Esophagus squamous epithelium (tissue), 4 donors: ENCODE measurements at regions not wholly inside any gene's neighbourhood (a gene's known extent, or its start where the extent isn't known, plus 50 kb on each side); places are given as distances from the start of the nearest gene placed in this dataset.

Experiments used
- POLR2A ChIP-seq, 4 donors: fragments of 450-650 bp; IDR thresholded peaks; one replicate each; pipeline ENCODE4 v1.6.1; 2017; ENCODE audit warnings: antibody characterized with exemption in 4 of 4, mild to moderate bottlenecking in 4 of 4, moderate library complexity in 3 of 4
- TF ChIP-seq, protein P1 (sequence below), 6 experiments: fragments of 450-650 bp in 4 of 6; fragments of 200-600 bp in 2 of 6; sonication (generic) in 2 of 6; IDR thresholded peaks; one replicate each; pipeline ENCODE4 v1.5.1; 2016 to 2019; ENCODE audit warnings: antibody characterized with exemption in 6 of 6, mild to moderate bottlenecking in 4 of 6, moderate library complexity in 4 of 6

DNA sequence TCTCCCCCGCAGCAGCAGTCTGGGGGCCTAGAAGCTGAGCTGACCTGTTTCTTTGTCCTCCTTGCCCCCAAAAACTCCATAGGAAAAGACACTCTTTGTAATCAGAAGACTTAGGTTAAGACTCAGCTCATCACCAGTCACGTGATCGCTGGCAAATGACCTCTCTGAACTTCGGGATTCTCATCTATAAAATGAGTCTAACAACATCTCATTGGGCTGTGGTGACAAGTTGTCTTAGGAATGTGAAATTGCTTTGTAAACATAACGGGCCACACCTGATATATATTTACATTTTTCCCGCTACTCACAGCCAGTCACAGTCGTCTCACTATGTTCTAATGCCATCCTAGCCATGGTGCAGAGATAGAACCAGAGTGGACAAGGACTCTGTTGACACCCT, 86.0 kb upstream of the LHX1 start:
- TF ChIP-seq, protein P1, sequence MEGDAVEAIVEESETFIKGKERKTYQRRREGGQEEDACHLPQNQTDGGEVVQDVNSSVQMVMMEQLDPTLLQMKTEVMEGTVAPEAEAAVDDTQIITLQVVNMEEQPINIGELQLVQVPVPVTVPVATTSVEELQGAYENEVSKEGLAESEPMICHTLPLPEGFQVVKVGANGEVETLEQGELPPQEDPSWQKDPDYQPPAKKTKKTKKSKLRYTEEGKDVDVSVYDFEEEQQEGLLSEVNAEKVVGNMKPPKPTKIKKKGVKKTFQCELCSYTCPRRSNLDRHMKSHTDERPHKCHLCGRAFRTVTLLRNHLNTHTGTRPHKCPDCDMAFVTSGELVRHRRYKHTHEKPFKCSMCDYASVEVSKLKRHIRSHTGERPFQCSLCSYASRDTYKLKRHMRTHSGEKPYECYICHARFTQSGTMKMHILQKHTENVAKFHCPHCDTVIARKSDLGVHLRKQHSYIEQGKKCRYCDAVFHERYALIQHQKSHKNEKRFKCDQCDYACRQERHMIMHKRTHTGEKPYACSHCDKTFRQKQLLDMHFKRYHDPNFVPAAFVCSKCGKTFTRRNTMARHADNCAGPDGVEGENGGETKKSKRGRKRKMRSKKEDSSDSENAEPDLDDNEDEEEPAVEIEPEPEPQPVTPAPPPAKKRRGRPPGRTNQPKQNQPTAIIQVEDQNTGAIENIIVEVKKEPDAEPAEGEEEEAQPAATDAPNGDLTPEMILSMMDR (IDR thresholded peaks at IDR 0.05): no peak
- TF ChIP-seq POLR2A (IDR thresholded peaks at IDR 0.05): no peak
